ENCODE measurements at regions not wholly inside any gene's neighbourhood (a gene's known extent, or its start where the extent isn't known, plus 50 kb on each side); places are given as distances from the start of the nearest gene placed in this dataset.
"Not testable (repeated sequence)": the region's sequence is repeated elsewhere in the genome, so short reads cannot be mapped to it uniquely, and the experiment has no call there.

GRCh38 chr14:61168141-61168540 is 113.0 kb downstream of the TMEM30B start:
- DNase-seq (ENCODE audit: low spot score) = no peak
- FAIRE-seq = no peak

DNA sequence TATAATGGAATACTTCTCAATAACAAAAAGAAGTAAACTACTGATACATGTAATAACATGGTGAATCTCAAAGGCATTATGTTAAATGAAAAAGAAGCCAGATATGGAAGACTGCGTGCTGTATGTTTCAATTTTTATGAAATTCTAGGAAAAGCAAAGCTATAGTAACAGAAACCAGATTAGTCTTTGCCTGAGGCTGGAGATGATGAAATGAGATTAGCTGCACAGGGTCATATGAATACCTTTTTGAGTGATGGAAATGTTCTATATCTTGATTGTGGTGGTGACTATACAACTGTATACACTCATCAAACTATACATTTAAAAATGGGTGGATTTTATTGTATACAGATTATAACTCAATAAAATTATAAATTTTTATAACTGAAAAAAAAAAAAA is 113.5 kb downstream of the TMEM30B start:
- DNase-seq (ENCODE audit: low spot score) (no peak), FAIRE-seq (no peak)

- DNase-seq (ENCODE audit: low spot score) (no peak), FAIRE-seq (no peak)
Measured at GRCh38 chr14:61160798-61161197, 120.3 kb downstream of the TMEM30B start.

DNA sequence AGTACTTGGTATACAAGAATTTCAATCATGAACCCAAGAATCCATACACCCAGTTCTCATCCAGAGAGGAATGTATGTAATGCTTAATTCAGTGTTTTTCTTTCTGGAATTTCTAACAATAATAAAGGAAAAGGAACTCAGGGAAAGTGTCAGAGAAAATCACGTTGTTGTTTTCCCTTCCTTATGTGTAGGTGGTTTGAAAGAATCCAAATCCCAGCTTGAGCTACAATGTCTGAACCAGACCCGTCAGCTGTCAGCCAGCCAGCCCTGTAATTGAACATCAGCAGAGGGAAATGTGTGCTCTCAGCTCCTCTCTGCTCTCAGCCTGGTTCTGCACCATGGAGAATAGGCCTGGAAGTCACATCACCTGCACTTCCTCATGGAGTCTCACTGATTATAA is 126.5 kb downstream of the TMEM30B start:
- FAIRE-seq (no peak), DNase-seq (ENCODE audit: low spot score) (no peak)

DNA sequence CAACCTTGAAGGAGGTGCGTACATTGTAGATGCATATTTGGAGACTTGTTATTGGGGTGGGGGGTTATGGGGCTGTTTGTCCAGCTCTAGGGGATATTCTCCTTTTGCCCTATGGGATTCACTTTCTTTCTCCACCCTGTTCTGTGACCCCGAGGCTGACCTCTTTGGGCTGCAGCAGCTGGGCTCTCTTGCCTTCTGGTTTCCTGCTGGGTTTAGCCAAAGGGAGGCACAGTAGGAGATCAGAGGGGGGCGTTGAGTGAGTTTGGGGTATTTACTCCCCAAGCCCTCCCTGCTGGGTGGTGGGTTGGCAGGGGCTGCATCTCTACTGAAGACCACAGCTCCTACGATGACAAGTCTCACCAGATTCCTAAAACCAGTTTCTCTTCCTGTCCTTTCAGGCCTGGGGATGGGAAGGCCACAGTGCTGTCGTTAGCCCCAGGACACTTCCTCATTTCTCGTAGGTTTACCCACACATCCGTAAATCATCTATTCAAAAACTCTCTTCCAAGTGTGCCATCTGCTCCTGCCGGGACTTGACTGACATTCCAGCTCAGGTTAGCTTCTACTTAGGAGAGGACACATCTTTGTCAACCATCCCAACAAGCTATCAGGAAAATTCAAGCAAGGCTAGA is 127.1 kb downstream of the TMEM30B start:
- DNase-seq (ENCODE audit: low spot score) (no peak), FAIRE-seq (no peak)

GRCh38 chr14:61153431-61153830 is 127.7 kb downstream of the TMEM30B start:
- no peak for DNase-seq (ENCODE audit: low spot score)
- FAIRE-seq = no peak

GRCh38 chr14:61152851-61153364 is 128.2 kb downstream of the TMEM30B start:
- FAIRE-seq = no peak
- DNase-seq (ENCODE audit: low spot score) = no peak

DNA sequence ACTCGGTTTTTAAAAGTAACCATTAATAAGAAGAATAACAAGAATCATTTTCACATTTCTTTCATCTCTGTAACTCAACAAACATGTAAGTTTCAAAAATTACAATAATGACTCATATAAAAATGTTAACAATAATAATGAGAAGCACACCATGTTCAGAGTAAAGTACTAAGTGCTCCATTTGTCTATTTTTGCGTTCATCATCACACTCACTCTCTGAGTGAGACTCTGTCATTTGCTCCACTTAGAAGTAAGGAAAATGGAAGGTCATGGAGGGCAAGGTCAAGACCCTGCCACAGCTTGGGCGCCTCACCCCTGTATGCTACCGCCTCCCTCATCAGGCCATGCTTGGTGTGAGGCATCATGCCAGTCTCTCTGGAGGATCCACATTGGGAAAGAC is 129.9 kb downstream of the TMEM30B start:
- FAIRE-seq (no peak), DNase-seq (ENCODE audit: low spot score) (no peak)

DNA sequence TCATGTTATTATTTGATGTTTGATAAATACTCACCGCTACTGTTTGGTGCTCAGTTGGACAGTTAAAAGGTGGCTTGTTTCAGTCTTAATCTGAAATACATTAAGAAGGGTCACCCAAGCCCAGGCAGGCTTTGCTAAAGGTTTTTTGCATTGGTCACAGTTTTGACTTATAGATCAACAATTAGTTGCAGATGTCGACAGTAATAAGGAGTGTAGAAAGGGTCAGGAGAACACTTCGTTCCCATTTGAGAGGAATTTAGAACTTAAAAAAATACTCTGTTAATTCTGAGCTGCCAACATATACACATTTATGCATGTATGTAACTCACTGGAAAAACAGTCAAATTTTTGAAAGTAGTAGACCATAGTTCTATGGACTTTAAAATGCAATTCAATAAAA is 130.3 kb downstream of the TMEM30B start:
- DNase-seq (ENCODE audit: low spot score) (no peak), FAIRE-seq (no peak)

DNA sequence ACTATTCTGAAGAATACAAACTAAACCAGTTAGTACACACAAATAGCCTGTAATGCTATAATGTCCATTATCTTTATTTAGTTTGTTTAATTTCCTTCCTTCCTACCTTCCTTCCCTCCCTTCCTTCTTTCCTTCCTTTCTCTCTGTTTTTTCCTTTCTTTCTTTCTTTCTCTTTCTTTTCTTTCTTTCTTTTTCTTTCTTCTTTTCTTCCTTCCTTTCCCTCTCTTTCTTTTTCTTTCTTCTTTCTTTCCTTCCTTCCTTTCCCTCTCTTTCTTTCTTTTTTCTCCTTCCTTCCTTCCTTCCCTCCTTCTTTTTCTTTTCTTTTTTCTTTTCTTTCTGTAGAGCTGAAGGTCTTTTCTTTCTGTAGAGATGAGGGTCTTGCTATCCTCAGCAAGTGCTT is 131.2 kb downstream of the TMEM30B start:
- FAIRE-seq = no peak
- no peak for DNase-seq (ENCODE audit: low spot score)

GRCh38 chr14:61148742-61149350 is 132.3 kb downstream of the TMEM30B start:
- no peak for DNase-seq (ENCODE audit: low spot score)
- FAIRE-seq = no peak

GRCh38 chr14:61147831-61148549 is 133.1 kb downstream of the TMEM30B start:
- peak; percentile 70 for DNase-seq (ENCODE audit: low spot score)
- FAIRE-seq = peak; percentile 23

GRCh38 chr14:61147381-61147821 is 133.7 kb downstream of the TMEM30B start:
- FAIRE-seq (no peak), DNase-seq (ENCODE audit: low spot score) (no peak)

DNA sequence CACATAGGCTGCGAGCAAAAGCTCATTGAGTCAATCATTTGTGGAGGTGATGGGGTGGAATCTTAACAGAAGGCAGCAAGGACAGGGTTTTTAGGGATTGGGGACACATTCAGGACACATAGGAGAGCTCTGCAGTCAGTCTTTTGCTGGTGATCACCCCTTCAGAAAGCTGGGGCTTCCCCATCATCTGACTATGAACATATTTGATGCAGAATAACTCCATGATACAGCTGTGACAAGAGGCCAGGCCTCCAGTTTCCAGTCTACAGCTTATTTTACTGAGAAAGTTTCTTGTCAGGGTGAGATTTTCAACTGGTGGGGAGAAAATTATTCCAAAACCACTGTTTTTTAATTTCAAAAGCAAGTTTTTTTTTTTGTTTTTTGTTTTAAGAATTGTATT is 134.2 kb downstream of the TMEM30B start:
- DNase-seq (ENCODE audit: low spot score) (no peak), FAIRE-seq (no peak)

DNA sequence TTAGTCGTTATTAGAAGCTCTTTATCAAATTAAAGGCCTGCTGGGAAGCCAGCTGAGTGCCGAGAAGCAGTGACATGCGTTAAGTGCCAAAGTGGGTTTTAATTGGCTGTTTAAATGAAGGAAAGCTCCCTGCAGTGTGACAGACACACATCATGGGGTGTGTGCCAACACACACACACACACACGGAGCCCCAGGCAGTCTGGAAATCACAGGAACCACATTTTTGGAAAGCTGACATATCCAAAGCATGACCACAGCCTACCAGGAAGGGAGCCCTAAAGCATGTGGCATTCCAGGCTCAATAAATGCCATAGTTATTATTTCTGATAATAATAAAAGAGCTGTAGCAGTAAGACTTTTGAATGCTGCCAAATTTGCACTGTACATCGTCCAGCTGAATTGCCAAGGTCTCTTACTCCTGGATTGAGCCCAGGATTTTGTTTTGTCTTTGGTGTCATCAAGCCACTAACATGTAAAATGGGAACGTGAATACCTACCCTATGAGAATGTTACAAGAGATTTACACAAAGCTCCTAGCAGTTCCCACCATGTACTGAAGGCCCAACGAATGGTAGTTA is 135.1 kb downstream of the TMEM30B start:
- no peak for DNase-seq (ENCODE audit: low spot score)
- no peak for FAIRE-seq

DNA sequence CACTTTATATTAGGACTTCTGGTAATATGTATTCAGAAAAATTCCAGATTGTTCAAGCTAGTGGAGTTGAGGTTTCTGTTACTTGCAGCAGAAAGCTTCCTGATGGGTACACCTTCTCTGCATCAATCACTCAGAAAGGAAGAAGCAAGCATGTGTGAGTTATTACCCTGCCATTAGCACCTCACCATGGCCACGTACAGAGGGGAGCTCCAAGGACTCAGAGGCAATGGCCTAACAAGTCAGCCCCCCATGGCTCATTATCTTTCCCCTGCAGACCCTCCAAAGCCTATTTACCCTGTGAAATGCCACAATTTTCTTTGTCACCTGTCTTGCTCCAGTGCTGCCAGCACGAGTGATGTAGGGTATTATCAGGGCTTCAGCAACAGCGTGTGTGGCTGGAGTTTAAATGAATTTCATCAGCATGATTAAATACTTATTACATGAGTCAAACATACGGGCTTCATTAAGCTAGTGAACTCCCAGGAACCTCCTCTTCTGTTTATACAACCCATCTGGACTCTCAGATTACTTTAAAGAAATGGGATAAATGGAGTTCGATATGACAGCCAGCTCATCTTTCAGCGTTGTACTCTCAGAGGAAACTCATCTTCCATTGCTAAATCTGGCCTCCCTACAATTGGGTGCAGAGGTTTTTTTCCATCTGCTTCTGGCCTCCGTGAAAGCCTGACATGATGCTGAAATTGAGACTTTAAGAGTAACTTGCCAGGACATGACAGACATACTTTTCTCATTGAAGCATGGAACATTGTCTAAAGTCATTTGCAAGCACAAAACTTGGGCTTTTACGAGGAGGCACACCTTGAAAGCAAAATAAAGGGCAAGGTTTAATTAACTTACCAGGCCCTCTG is 135.9 kb downstream of the TMEM30B start:
- FAIRE-seq = no peak
- no peak for DNase-seq (ENCODE audit: low spot score)

- not testable (repeated sequence) for FAIRE-seq; DNase-seq (ENCODE audit: low spot score)
Measured at GRCh38 chr14:61144117-61145033, 136.8 kb downstream of the TMEM30B start.

- DNase-seq (ENCODE audit: low spot score) = peak; percentile 56
- FAIRE-seq = peak; percentile 40
Measured at GRCh38 chr14:61140872-61141271, 140.3 kb downstream of the TMEM30B start.

DNA sequence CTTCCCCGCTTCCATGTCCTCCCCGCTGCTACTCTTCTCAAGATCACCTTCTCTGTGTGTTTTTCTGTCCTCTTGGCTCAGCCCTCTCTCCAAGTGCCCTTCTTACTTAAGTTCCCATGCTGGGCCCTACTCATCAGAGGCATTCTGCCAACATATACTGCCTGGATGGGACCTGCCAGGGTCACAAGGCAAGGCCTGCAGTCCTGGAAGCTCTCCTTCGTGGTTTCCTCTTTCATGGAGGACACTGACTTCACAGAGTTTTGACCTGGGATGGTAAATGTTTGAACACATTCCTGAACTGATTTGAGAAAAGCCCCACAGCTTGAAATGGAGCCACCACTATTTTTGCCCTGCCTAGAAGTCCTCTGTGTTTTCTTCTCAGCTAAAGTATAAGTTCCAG is 140.9 kb downstream of the TMEM30B start:
- DNase-seq (ENCODE audit: low spot score) (no peak), FAIRE-seq (no peak)

GRCh38 chr14:61139006-61139599 is 142.0 kb downstream of the TMEM30B start:
- no peak for FAIRE-seq
- DNase-seq (ENCODE audit: low spot score) = no peak

Measured in RCC 7860 (cell line).